Stimulated activated CD8-positive, alpha-beta memory T cell treated with anti-CD3 and anti-CD28 coated beads, Interleukin-2, amount 100 ng/mL, for 1 hour (primary cell): ENCODE measurements at regions not wholly inside any gene's neighbourhood (a gene's known extent, or its start where the extent isn't known, plus 50 kb on each side); places are given as distances from the start of the nearest gene placed in this dataset.
"Not testable (repeated sequence)": the region's sequence is repeated elsewhere in the genome, so short reads cannot be mapped to it uniquely, and the experiment has no call there.

ENCODE experiments used
- DNase-seq, 2 donors: peaks; one replicate each; pipeline ENCODE4 v3.0.0-alpha.2; 2020; ENCODE audit warnings: low read depth in 2 of 2

DNA sequence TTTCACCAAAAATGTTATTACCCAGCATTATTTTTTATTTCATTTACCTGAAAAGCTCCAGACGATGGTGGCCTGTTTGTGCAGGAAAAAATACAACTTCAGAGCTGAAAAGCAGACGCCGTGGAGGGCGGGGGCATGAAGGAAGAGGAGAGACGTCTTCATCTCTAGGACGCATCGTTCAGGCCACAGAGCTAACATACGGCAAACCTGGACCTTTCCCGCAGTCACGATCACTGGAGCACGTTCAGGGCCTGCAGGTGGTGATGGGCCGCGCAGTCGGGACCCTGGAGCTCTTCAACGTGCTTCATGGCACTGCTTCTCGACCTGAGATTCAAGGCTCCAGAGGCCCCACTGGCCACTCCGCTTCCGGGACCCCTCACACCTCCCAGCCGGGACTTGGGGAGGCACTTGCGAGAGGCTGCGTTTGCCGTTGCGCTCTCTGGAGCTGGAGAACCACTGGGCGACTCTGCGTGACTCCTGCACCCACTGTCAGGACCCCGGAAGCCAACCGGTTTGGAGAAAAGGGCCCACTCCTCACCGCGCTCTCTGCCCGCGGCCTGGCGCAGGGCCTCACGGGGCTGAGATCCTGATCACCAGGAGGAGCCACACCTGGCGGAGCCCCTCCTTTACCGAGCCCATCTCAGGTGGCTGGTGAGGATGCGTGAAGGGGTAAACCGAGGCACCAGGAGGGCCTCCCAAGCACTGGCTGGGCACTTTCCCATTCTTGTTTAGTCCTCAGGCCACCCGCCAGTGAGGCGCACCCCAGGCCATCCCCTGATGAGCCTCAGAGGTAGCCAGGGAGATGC, 164.4 kb upstream of the AFDN start:
- no peak for DNase-seq

DNA sequence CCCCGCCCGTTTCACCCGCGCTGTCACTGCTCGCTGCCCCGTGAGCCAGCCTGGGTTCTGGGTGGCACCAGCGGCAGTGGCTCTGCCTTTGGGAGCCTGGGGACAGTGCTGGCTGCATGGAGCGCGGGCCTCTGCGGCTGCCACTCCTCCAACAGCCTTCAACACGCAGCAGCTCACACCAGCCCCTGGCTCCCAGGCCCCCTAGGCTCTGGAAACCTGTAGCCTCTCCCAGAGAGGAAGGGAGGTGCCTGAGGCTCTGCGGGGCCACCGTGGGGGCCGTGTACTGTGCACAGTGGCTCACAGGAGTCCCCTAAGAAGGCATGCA, 163.9 kb upstream of the AFDN start:
- DNase-seq, result no peak

DNA sequence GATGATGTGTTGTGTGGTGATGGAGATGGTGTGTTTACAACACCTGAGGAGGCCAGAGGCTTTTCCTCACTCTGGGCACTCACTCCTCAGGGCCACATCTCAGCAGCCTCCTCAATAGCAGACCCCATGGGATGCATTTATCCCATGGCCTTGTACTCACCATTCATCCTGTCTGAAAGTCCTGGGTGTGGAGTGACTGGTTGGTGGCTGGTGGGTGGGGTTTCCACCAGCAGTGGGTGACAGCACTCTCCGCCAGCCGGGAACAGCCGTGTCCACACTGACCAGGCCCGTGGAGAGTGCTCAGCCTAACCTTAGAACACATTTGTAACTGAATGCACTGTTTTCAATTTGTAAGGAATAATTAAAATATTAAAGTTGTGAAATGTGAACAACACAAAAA, 163.4 kb upstream of the AFDN start:
- DNase-seq, result no peak

DNA sequence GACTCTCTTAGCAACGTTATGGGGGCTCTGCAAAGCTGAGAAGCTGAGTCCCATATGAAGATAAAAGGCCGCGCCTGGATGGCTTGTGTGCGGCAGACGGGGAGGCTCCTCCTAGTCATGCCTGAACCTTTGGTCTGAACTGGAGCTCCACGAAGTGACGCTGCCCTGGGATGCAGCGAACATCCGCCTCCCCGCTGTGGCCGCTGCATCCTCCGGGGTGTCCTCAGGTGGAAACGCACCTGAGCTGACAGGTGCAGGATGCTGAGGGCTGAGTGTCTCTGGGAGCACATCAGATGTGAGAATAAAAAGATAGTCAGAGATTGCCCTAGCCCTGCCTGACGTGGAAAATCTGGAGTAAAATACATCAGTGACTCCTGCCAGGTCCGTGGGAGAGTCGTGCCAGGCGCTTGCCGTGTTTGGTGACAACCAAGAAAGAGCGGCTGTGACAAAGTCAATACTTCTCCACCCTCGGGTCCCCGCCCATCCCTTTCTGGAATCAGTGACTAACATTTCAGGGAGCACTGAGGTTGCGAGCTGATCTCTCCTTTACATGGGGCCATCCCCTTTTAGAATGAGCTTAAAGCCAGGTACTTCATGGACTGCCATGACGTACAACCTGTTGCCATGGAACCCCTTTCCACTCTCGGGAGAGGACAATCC, 162.8 kb upstream of the AFDN start:
- DNase-seq, result no peak

DNA sequence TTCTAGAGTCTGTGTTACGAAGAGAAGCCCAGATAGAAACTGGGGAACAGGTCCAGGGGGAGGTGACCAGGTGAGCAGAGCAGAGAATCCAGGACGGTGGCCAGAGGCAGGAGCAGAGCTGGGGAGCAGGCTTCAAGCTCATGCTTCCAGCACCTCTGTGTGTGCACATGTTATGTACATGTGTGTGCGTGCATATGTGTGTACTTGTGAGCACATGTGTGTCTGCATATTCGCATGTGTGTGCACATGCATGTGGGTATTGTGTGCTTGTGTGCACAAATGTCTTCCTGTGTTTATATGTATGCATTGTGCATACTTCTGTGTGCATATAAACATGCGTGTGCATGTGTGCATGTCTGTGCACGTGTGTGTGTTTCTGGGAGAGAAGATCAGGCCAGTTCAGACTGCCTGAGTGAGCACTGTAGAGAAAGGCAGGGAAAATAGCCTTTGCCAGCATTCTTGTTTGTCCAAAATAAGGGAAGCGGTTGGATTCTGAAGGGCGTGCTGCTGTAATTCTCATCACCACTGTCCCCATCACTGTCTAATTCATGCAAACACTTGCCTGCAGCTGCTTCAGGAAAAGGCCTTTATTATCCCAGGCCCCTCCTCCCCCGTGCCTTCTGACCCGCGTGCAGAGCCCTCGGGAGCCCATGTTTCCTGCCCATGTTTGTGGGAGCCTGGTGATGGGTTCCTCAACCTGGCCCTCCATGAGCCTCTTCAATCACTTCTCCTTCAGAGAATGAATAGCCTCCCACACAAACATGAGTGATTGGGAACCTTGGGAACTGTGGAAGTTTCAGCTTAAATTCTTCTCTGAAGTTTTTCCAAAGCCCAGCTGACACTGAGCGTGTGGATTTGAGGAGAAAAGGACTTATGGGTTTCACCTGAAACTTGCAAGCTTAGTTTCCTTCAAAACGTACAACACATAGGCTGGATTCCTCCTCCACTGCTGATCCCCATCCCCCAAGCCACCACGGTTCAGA, 161.7 kb upstream of the AFDN start:
- DNase-seq, result no peak

DNA sequence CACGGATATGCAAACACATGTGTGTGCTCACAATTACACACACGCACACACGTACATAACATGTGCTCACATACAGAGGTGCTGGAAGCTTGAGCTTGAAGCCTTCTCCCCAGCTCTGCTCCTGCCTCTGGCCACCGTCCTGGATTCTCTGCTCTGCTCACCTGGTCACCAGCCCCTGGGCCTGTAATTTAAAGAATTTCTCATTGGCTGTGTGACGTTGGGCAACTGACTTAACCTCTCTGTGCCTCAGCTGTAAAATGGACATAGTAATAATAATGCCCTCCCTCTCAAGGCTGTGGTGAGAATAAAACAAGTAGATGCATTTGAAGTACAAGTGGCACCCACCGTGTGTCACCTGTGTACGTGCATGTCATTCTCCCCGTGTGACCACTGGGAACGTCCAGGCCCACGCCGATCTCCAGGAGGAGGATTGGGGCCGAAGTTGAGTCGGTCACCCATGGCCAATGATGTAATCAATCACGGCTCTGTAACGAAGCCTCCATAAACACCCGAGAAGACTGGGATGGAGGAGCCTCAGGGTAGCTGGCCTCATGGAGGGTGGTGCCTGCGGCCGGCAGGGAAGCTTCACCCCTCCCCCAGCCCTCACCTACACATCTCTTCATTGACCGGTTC, 160.9 kb upstream of the AFDN start:
- DNase-seq, result no peak

DNA sequence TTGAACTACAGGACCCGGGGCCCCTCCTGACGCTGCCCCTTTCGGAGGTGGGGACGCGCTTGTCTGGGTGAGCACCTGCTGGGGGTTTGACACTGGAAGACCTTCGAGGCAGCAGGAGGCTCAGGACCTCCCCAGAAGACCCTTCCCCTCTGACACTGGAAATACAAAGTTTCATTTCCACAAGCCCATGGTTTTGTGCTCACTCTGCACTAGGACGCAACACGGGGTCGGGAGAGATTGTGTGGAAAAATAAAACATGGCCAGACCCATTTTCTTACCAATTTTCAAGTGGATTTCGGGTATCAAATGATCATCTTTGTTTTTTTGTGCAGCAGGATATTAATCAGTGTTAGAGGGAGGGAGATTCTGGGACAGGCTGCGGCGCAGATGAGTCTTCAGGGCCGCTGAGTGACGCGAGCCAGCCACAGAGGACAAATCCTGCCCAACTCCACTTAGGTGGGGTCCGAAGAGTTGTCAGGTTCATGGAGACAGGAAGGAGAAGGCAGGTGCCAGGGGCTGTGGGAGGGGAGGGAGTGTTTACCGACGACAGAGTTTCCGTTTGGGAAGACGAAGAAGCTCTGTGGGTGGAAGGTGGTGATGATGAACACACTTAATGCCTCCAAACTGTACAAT, 160.0 kb upstream of the AFDN start:
- DNase-seq, result no peak

DNA sequence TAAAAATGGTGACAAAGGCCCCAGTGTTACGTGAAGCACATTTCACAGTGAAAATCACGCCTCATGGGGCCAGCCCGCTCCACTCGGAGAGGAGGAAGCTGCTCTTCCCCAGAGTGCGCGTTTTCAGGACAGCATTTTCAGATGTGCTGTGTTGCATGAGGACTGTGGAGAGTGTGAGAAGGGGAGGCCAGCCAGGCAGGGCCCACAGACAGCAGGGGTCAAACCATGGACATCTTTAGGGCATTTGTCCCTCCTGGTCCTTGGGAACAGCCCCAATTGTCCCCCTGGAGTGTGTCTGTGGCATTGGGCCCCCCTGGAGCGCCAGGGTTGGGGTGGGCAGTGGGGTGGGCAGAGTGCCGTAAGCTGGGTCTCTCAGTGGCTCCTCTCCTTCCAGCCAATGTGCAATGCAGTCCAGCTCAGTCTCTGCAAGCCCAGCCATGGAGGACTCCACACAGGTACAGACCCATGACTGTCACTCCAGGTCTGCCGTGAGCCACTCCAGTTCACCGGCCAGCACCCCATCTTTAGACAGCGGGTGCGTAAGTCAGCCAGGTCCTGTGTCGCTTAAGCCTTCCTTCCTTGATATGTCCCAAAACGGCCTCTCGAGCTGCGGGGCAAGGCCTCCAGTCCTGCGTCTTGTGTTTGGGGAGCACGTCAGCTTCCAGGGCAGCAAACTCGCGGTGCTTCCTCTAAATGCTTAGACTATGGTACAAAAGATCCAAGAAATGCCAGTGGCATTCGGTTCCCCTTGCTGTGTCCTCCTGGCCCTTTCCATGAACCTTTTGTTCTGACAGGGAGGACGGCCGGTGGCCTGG, 159.3 kb upstream of the AFDN start:
- DNase-seq, result no peak

DNA sequence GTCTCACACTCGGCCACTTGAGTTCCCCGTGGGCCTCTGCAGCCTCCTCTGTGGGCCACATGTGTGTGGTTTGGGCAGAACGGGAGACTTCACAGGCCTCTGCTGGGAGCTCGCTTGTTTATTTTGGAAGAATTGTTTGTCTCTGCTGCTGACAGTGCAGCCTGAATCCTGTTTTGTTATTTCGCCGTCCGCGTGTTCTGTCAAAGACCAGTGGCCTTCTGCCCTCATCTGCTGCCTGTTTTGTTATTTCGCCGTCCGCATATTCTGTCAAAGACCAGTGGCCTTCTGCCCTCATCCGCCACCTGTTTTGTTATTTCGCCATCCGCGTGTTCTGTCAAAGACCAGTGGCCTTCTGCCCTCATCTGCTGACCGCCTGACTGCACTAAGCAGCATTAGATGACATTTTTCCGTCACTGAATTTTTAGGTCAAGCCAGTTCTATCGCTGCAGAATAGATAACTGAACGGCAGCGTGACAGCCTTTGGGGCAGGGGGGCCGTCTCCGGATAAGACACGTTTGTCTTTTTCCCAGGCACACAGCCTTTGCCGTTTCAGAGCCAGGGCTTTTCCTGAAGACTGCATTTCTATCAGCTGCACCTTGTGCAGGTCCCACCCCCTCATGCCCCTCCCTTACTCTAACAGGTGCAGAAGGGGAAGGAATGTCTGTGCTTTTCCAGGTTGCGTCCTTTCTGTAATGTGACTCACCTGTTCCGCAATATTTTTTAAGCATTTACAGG, 158.5 kb upstream of the AFDN start:
- DNase-seq, result no peak

DNA sequence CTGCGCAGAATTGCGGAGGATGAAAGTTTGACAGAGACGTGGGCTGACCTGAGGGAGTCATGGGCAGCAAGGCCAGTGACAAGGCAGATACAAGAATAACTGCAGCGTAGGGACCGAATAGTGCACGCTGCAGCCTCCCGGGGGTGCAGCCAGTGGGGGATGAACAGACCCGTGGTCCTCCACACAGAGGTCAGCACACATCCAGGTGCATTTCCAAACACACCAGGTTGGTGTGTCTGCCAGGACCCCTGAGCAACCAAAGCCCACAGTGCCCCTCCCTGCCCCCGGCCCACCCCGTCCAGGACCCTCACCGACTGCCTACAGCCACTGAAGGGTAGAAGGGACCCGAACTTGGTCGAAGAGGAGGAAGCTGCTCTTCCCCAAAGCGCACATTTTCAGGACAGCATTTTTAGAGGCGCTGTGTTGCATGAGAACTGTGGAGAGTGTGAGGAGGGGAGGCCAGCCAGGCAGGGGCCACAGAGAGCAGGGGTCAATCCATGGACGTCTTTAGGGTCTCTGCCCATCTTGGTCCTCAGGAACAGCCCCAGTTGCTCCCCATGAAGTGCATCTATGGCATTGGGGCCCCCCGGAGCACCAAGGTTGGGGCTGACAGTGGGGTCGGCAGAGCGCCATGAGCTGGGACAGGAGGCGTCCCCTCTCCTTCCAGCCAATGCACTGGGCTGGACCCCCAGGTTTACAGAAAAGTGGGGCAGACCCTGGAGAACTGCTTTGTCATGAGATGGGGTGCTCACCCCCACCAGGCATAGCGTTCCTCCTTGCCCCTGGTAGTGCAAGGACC, 157.8 kb upstream of the AFDN start:
- no peak for DNase-seq

DNA sequence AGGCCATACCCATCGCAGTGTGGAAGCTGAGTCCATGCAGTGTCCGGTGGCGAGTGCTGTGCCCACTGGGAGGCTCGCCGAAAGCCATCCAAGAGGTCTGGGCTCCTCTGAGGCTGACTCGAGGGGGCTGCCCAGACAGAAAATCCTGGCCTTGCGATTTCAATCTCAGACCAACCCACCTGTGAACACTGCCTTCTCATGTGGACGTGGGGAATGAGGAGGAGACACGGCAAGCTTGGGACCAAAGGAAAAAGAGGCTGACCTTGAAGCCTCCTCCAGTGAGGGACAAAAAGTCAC, 157.2 kb upstream of the AFDN start:
- no peak for DNase-seq

DNA sequence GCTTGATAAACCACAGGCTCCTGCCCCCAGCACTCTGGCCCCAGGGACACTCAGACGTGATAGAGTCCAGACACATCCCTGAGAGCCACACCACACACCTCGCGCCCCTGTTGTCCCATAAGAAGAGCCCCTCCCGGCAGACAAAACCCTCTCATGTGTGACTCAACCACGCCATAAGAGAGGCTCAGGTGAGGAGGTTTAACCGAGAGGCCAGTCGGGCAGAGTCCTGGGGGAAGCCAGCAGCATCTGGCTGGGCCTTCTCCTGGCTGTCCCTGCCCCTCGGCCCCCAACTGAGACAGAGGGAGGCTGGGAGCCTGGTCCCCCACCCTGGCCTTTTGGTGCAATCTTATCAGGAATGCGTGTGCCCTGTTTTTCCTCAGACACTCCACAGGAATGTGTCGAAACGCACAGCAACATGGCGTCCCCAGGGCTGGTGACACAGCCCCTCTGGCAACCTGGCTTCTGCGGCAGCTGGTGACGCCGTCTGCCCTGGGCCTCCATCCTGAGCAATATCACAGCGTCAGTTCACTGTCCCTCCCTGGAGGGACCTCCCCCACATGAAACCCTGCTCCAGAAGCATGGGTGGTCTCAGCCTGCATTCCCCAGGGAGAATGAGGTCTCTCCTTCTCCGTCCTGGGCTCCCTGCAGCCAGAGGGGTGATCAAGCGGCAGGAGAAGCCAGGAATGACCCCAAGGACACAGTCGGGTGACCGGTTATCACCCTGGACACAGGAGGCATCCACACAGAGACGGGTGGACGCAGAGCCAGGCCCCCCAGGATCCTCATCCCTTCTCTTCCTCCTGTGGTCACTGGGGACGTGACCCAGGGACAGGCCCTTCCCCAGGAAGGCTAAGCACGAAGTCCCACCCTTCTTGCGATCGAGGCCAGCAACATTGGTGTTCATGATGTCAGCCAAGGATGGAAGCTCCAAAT, 156.6 kb upstream of the AFDN start:
- no peak for DNase-seq

DNA sequence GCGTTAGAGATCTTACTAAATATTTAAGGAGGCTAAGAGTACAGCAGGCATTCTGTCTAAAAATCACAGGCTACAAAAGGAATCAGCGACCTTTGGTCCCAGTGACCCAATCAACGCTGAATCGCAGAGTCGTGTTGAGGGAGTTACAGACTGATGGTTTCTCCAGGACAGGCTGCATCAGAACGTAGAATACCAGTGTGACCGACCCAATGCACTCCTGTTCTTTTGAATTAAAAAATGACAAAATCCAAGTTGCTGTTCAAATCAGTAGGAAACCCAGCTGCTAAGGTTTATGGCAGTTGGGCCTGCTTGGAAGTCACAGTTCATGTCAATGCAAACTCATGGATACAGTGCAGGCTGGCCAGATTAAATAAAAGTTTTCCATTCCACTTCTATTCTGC, 155.8 kb upstream of the AFDN start:
- DNase-seq, result no peak

DNA sequence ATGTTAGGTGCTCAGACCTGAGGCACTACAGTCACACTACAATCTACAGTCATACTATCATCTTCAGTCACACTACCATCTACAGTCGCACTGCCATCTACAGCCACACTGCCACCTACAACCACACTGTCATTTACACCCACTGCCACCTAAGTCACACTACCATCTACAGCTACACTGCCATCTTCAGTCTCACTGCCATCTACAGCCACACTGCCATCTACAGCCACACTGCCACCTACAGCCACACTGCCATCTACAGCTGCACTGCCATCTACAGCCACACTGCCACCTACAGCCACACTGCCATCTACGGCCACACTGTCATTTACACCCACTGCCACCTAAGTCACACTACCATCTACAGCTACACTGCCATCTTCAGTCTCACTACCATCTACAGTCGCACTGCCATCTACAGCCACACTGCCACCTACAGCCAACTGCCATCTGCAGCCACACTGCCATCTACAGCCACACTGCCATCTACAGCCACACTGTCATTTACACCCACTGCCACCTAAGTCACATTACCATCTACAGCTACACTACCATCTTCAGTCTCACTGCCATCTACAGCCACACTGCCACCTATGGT, 155.2 kb upstream of the AFDN start:
- DNase-seq, result not testable (repeated sequence)

DNA sequence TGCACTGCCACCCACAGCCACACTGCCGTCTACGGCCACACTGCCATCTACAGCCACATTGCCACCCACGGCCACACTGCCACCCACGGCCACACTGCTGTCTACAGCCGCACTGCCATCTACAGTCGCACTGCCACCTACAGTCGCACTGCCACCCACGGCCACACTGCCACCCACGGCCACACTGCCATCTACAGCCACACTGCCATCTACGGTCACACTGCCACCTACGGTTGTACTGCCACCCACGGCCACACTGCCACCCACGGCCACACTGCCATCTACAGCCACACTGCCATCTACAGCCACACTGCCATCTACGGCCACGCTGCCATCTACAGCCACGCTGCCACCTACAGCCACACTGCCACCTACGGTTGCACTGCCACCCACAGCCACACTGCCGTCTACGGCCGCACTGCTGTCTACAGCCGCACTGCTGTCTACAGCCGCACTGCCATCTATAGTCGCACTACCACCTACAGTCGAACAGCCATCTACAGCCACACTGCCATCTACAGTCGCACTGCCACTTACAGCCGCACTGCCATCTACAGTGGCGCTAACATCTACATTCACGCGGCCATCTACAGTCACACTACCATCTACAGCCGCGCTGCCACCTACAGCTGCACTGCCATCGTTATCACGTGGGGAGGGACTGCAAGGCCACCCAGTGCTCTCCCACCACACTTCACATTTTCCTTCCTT, 154.6 kb upstream of the AFDN start:
- DNase-seq, result no peak

DNA sequence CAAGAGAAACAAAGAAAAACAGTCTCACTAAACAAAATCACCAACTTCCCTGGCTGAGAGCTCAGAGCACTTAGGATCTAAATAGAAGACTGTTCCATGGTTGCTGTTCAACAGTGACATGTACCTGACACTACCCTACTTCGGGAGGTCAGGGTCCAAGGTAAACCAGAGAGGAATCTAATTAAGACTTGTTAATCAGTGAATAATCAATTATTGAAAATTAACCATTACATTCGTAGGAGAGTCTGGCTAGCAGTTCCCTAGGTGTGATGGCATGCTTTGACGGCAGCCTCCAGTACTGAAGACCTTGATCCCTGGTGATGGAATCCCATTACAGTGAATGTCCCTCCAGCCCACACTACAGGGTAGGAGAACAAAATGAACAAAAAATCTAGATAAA, 154.0 kb upstream of the AFDN start:
- no peak for DNase-seq

DNA sequence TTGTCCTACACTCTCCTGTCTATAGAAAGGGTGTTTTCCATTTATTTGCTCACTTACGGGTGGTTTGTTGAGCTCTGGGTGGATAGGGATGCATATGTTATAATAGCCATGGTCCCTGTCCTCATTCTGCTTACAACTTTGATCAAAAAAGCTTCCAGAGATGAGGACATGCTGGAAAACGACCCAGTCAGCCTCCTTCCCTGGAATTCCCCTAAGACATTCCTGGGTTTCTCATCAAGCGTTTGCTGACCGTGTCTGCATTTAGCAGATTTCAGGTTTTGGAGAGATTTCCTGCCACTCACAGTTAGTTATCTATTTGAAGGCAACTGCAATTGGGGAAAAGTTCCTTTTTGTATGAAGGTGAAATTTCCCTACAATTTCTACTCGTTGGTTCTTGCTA, 152.8 kb upstream of the AFDN start:
- no peak for DNase-seq
